NB4 (cell line): ENCODE measurements at regions not wholly inside any gene's neighbourhood (a gene's known extent, or its start where the extent isn't known, plus 50 kb on each side); places are given as distances from the start of the nearest gene placed in this dataset.

Experiments used
- CTCF ChIP-seq: IDR thresholded peaks from one replicate; pipeline ENCODE4 v1.5.1; 2012; ENCODE audit warnings: low read depth, low read length
- POLR2A ChIP-seq: IDR thresholded peaks from 2 replicates; pipeline ENCODE4 v1.6.1; 2011; ENCODE audit warnings: mild to moderate bottlenecking; ENCODE audit not compliant: insufficient read length; ENCODE audit errors: extremely low read depth

- TF ChIP-seq CTCF (no peak), POLR2A (no peak)
These were observed 120.7 kb downstream of the TMEM18 start for GRCh38 chr2:556485-556884.
